ENCODE measurements at regions not wholly inside any gene's neighbourhood (a gene's known extent, or its start where the extent isn't known, plus 50 kb on each side); places are given as distances from the start of the nearest gene placed in this dataset.
"Not testable (repeated sequence)": the region's sequence is repeated elsewhere in the genome, so short reads cannot be mapped to it uniquely, and the experiment has no call there.

DNA sequence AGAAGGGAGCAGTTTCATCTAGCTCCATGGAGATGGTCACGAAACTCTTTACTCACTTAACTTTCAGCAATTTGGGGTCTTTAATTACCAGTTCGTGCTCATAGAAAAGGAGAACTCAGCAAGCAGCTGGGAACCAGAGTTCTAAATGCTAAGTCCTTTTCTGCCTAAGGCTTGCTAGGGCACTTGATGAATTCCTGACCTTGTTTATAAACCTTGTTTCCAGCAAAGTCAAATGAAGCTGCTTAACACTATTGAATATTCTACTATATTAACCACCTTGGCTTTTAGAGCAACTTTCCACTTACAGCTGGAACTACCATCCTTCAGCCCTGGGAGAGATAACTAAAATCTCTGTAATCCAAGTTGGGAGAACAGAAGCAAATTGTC lies 79.5 kb upstream of the TSC22D2 start:
- no peak for DNase-seq (ENCODE audit: low read depth)
- H3K4me3 ChIP-seq (ENCODE audit: low read length), result no peak overlapping the region
- TF ChIP-seq, protein P1, sequence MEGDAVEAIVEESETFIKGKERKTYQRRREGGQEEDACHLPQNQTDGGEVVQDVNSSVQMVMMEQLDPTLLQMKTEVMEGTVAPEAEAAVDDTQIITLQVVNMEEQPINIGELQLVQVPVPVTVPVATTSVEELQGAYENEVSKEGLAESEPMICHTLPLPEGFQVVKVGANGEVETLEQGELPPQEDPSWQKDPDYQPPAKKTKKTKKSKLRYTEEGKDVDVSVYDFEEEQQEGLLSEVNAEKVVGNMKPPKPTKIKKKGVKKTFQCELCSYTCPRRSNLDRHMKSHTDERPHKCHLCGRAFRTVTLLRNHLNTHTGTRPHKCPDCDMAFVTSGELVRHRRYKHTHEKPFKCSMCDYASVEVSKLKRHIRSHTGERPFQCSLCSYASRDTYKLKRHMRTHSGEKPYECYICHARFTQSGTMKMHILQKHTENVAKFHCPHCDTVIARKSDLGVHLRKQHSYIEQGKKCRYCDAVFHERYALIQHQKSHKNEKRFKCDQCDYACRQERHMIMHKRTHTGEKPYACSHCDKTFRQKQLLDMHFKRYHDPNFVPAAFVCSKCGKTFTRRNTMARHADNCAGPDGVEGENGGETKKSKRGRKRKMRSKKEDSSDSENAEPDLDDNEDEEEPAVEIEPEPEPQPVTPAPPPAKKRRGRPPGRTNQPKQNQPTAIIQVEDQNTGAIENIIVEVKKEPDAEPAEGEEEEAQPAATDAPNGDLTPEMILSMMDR (conservative IDR thresholded peaks at IDR 0.05; ENCODE audit: low read depth, low read length), result no peak

DNA sequence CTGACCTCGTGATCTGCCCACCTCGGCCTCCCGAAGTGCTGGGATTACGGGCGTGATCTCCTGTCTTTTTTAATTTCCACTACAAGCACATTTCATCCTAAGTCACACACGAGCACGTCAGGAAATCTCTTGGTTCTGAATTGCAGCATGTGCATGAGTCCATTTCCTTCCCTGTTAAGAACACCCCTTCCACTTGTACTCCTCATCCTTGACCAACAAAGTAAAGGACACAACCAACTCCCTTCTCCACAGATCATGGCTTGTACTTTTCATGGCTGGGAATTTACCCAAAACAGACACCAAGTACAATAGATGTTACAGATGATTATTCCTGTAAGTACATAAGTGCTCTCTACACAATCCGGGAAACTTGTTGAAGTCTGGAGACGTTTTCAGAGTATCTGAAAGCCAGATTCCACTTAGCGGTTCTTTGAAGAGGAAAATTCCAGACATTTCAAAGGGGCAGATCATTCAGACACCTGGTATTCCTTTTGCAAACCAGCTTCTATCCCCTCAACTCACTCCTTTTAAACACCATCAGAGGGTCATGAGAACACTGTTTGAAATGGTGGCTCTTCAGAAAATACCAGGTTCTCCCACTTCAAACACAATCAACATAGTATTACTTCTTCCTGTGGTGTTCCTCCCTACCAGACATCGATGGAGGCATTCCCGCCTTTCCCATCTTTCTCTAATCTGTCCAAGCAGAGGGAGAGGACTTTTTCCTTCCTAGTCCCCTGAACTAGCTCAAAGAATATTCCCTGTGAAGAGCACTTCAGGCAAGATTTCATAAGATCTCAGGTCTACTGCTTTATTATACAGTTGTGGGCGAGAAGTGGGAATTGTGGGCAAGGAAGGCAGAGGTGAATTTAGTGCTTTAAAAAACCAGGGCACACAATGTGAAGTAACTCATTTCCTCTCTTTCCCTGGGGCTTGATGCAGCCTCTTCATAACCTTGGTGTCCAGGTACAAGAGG lies 80.1 kb upstream of the TSC22D2 start:
- H3K4me3 ChIP-seq (ENCODE audit: low read length), result no peak overlapping the region
- TF ChIP-seq, protein P1 (conservative IDR thresholded peaks at IDR 0.05; ENCODE audit: low read depth, low read length), result no peak
- no peak for DNase-seq (ENCODE audit: low read depth)

DNA sequence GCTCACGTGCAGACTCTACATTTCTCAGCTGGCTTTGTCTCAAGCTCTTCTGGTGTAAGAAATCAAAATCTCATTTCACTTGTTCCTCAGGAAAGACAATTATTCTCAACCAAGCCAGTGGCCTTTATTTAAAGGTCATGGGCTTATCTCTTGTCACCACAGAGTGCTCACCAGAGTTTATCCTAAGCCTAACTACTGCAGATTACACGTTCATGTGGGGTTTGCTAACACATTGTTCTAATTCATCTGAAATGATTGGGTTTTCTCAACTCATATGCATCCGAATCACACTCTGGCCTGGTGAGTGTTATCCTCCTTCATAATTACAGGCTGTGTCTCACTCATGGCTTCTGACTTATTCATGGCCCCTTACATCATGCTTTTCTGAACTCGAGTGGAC lies 83.3 kb upstream of the TSC22D2 start:
- no peak for DNase-seq (ENCODE audit: low read depth)
- TF ChIP-seq, protein P1 (conservative IDR thresholded peaks at IDR 0.05; ENCODE audit: low read depth, low read length), result no peak

DNA sequence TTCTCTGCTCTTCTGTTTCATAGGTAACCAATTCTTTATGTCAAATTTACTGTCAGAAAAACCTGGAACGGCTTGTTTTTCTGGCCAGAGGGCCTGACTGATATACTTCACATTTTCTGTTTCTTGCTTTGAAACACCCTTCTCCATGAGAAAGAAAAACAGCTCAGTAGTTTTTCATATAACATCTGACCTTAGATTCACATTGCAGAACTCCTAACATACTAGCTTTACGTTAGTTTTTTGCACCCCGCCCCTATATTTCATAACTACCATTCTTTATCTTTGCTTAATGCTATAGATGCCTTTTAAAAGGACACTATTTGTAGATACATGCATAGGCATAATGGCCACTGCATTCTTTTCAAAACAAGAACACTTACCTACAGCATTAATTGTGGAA lies 83.9 kb upstream of the TSC22D2 start:
- no peak overlapping the region for H3K4me3 ChIP-seq (ENCODE audit: low read length)
- TF ChIP-seq, protein P1 (conservative IDR thresholded peaks at IDR 0.05; ENCODE audit: low read depth, low read length), result no peak
- no peak for DNase-seq (ENCODE audit: low read depth)

More for the DNA sequence above, 83.3 kb upstream of the TSC22D2 start:
- H3K4me3 ChIP-seq (ENCODE audit: low read length), result no peak overlapping the region

DNA sequence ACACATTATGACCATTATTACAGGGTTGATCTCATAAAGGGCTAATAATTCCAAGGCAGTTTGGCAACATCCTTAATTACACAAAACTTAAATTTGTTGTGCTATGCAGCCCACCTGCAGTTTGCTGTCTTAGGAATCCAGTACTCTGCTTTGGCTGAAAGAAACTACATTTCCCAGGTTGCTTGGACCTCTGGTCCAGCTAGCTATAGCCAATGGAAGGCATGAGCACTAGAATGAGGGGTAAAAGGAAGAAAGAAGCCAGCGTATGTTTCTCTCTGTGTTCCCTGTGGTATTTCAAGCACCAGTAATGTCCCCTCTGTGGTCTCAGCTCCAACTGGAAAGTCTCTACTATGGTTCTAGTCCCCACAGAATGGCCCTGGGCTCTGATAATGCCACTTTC lies 84.3 kb upstream of the TSC22D2 start:
- H3K4me3 ChIP-seq (ENCODE audit: low read length), result no peak overlapping the region
- TF ChIP-seq, protein P1 (conservative IDR thresholded peaks at IDR 0.05; ENCODE audit: low read depth, low read length), result no peak
- DNase-seq (ENCODE audit: low read depth), result no peak

DNA sequence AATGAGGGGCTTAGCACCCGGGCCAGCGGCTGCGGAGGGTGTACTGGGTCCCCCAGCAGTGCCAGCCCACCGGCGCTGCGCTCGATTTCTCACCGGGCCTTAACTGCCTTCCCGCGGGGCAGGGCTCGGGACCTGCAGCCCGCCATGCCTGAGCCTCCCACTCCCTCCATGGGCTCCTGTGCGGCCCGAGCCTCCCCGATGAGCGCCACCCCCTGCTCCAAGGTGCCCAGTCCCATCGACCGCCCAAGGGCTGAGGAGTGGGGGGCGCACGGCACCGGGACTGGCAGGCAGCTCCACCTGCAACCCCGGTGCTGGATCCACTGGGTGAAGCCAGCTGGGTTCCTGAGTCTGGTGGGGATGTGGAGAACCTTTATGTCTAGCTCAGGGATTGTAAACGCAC lies 85.0 kb upstream of the TSC22D2 start:
- H3K4me3 ChIP-seq (ENCODE audit: low read length); DNase-seq (ENCODE audit: low read depth): not testable (repeated sequence)

DNA sequence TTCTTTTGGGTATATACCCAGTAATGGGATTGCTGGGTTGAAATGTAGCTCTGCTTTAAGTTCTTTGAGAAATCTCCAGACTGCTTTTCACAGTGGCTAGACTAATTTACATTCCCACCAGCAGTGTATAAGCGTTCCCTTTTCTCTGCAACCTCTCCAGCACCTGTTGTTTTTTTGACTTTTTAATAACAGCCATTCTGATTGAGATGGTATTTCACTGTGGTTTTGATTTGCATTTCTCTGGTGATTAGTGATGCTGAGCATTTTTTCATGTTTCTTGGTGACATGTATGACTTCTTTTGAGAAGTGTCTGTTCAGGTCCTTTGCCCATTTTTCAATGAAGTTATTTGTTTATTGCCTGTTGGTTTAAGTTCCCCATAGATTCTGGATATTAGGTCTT lies 87.1 kb upstream of the TSC22D2 start:
- not testable (repeated sequence) for DNase-seq (ENCODE audit: low read depth); H3K4me3 ChIP-seq (ENCODE audit: low read length)

DNA sequence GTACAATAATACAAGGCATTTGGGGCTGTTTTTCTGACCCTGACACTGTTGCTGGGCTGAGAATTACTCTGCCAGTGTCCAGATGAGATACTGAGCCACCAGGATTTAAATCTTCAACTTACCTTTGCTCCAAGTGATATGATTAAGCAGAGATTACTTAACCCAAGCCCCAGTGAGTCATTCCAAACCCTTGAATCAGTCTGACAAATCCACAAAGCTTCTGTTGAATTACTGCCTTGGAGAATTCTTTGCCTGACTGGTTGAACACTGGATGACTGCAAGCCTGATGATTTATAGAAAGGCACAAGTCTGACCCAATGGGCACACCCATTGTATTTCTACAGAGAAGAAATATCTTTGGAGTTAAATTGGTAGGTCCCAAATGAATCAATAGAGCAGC lies 88.2 kb upstream of the TSC22D2 start:
- no peak overlapping the region for H3K4me3 ChIP-seq (ENCODE audit: low read length)
- DNase-seq (ENCODE audit: low read depth), result peak; percentile 91
- TF ChIP-seq, protein P1 (conservative IDR thresholded peaks at IDR 0.05; ENCODE audit: low read depth, low read length), result no peak
